Fibroblast of peridontal ligament (primary cell): ENCODE measurements at regions not wholly inside any gene's neighbourhood (a gene's known extent, or its start where the extent isn't known, plus 50 kb on each side); places are given as distances from the start of the nearest gene placed in this dataset.
"Not testable (repeated sequence)": the region's sequence is repeated elsewhere in the genome, so short reads cannot be mapped to it uniquely, and the experiment has no call there.

Source experiments
- DNase-seq: peaks from one replicate; pipeline ENCODE4 v3.0.0-alpha.2; 2010; ENCODE audit errors: extremely low read depth

DNA sequence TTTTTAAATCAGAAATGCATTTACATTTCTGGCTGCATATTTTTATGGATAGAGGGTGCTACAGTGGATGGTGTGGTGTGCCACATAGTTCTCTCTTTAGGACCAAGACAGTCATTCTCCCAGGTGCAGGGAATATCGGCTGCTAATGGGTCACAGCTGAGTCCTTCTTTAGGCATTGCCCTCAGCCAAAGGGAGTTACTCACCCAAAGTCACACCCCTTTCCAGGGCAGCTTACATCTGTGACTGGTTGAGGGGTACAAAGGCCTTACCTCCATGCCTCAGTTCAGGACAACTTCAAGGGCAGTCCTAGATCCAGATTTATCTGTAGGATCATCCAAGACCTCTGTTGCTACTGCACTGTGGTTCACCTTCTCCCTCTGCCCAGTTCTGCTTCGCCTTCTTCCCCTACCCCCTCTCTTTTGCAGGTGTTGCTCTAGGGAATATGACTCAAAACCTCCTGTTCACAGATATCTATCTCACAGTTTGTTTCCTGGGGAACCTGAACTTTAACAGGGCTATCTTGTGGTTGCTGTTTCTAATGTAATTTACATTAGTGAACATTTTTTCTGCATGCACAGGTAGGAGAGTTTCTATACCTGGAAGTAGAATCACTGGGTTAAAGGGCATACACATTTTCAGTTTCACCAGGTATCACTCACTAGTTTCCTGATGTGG, 413.9 kb downstream of the RPS6KC1 start:
- DNase-seq, result no peak

DNA sequence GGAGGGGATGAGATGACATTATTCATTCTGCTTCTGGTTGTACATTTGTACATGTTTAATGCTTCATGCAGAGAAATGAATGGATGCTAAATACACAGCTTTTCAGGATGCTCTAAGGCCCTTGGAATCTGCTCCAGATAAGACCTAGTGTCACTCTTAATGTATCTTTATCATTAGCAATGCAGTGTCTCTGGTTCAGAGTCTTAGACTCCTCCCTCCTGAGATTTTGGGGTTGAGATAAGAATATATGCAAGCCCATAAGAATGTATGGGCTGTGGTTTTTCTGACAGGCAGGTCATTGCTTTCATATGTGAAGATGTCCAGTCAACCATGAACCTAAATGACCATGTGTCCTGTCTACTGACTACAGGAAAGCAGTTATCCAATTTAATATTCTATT, 415.5 kb downstream of the RPS6KC1 start:
- no peak for DNase-seq

DNA sequence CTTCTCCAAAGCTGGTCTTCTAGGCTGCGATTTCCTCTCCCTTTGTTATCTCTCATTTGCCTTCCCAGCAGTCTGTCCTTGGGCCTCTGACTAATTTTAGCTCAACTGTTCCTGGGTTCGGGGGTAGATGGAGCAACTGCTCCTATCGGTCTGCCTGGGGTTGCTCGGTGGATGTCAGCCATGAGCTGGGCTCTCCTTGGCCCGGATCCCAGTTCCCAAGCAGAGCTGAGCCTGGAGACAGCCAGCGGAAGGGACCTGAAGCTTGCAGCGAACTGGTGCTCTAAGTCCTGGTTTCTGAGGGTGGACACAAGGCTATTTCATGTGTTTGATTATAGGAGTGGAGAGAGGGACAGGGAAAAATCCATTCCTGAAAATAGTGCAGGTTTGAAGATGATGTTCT, 423.0 kb downstream of the RPS6KC1 start:
- DNase-seq, result no peak

DNA sequence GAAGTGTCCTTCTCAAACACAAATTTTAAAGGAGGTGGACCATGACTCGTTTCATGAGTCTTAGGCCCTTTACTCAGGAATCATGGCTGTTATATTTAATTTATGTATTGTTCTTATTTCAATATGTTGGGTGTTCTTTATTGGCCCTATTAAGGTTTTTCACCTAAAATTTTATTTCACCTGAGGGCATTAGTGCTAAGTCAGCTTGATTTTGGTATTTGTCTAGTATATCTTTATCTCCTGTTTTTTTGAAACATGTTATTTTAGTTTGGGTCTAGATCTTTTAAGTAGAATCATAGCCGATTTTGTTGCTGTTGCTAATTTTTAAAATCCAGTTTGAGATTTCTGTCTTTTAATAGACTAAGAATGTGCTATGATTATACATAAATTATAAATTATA, 430.4 kb downstream of the RPS6KC1 start:
- DNase-seq, result no peak

DNA sequence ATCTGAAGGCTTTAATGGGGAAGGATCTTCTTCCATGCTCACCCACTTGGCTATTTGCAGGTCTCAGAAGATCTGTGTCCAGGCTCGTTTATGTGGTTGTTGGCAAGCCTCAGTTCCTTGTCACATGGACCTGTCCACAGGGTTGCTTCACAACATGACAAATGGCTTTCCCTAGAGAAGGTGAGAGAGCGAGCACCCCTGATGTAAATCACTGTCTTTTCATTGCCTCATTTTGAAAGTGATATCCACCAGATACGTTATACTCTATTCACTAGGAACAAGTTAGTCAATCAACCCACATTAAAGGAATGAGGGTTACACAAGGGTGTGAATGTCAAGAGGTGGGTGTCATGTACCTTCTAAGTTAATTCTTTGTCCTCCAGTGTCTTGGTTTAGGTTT, 433.3 kb downstream of the RPS6KC1 start:
- DNase-seq, result no peak

DNA sequence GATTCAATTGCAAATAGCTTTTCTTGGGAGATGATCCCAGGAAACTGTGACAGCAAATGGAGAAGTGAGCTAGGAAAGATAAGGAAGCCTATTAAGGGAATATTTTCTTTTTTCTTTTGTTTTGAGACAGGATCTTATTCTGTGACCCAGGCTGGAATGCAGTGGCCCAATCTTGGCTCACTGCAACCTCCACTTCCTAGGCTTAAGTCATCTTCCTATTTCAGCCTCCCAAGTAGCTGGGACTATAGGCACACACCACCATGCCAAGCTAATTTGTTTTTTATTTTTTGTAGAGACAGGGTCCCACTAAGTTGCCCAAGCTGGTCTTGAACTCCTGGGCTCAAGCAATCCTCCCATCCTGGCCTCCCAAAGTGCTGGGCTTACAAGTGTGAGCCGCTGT, 433.7 kb downstream of the RPS6KC1 start:
- DNase-seq, result no peak

DNA sequence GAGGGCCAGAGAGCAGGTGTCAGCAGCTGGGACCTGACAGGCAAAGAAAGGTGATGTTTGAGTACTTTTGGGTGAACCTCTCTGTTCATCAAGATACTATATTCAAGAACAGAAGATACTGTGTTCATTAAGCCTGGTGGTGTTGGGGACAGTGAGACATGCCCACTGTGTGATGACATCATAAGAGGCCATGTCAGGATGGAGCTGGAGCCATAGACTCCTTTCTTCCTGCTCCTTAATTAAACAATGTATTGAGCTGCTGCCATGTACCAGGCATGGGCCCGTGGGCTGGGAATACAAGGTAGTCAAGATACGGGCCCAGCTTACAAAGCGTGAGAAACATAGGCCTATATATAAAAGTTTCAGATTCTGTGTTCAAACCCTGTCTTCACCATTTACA, 435.4 kb downstream of the RPS6KC1 start:
- no peak for DNase-seq

DNA sequence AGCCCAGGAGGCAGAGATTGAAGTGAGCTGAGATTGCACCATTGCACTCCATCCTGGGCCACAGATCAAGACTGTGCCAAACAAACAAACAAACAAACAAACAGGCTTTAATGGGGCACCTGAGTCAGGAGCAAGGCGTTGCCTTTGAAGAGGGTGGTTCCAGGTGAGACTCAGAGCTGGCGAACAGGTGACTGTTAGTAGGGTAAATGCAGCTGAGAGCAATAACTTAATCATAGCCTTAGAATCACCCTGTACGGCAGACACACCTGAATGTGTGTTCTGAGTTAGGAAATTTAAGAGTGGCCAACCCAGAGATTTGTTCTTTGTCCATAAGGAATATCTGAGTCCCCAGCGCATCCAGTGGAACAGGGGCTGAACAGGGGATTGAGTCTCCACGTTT, 440.4 kb downstream of the RPS6KC1 start:
- no peak for DNase-seq

DNA sequence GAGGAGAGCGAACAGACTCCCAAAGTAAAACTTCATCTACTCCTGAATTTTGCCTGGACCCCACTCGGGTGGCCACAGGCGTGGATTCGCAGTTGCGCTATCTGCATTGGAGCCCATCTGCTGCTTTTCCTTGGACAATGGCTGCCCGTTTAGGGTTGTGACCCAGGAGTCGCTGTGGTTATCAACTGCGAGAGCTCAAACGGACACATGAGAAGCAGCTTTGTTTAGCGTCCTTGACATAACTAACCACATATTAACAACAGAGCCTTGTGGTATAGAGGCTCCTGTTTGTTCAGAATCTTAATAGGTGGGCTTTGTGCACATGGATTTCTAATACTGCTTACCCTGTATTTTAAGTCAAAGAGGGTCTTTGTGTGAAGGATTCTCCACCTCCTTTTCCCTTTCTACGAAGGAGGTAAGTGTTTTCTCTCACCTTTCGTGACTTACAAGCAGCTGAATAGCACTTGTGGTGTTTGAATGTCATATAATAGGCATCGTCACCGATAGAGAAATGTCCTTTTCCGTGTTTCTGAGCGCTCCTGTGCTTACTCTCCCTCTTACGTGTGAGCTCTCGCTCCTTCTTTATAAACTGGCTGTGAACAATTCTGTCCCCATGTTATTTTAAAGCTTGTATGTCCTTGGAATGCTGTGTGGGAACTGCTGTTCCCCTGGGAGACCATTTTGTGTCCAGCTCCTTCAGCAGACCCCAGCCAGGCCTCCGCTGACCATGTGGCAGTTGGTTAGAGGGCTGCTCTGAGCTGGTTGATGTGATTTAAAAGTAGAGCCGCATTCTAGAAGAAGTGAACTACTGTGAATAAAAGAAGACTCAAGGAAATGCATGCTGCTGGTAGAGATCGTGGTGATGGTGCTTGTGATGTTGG, 441.4 kb downstream of the RPS6KC1 start:
- no peak for DNase-seq

DNA sequence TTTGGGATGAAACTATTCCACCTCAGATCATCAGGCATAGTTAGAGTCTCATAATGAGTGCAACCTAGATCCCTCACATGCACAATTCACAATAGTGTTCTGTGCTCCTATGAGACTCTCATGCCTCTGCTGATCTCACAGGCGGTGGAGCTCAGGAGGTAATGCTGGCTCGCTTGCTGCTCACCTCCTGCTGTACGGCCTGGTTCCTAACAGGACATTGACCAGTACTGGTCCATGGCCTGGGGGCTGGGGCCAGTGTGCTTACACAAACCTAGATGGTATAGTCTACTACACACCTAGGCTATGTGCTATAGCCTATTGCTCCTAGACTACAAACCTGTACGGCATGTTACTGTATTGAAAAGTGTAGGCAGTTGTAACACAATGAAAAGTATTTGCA, 448.4 kb downstream of the RPS6KC1 start:
- no peak for DNase-seq

DNA sequence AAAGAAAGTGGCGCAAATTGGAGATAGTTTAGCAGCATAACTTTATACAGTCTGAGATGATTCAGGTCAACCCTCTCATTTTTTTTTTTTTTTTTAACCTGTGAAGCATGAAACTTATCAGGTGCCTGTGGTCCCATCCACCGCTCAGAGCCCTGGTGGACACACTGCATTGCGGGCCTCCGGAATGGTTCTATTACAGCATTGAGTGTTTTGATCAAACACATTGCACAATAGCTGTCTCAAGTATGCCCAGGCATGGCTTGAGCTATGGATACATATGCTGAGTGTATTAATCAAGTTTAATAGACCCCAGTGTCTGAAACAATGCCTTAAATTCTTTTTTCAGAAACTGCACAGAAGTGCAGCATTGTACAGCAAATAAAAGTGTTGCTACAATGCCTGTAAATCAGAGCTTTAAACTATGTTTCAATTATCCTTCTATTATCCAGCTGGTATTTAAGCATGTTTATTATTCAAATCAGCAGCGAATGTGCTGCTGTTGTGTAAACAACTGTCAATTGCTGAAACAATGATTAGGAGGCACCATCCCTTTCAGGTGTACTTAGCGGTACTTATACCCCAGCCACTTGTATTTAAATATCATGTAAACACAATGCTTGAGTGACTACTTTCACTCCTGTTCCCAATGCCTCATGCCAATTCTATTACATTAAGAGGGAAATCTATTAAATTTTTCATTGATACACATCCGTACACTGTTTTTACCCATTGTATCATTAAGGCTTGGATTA, 456.6 kb downstream of the RPS6KC1 start:
- DNase-seq, result no peak

DNA sequence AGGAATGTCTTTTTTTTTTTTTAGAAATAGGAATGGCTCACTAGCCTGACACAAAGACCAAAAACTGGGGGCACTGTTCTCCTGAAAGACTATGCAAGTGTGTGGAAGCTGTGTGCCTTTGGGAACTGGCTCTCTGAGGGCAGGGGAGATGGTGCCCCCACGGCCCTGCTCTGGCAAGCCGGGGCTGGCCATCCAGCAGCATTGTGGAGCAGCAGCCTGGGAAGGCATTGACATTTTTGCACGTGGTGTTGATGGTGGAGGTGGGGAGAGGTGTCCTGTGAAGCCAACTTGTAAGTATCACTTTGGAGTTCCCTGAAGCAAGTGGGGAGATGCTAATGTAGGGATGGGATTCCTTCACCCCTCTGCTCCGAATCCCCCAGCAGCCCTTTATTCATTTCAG, 460.1 kb downstream of the RPS6KC1 start:
- DNase-seq, result no peak

DNA sequence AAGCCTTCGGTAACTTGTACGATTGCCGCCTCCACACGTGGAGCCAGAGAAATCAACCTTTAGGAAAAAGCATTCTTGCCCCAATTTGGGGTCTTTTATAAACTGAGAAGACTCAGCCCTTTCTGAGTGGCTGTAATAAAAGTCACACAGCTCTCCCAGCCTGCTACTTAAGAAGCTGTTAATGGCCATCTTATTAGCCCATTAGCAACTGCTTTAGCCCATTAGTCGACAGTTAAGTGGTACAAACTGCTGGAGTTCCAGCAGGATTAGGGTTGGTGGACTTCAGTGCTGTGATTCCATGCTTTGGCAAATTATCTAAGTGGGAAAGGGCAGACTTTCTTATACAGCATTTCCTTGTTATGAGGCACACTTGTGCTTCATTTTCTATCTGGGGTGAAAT, 461.3 kb downstream of the RPS6KC1 start:
- DNase-seq, result no peak

DNA sequence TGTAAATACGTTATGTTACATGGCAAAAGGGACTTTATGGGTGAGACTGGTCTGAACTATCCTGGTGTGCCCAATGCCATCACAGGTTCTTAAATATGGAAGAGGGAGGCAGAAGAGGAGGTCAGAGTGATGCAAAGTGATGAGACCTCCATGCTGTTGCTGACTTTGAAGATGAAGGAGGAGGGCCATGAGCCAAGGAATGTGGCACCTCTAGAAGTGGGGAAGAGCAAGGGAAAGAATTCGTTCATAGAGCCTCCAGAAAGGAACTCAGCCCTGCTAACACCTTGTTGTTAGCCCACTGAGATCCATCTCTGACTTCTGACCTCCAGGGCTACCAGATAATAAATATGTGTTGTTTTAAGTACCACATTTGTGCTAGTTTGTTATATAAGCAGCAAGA, 462.0 kb downstream of the RPS6KC1 start:
- no peak for DNase-seq

DNA sequence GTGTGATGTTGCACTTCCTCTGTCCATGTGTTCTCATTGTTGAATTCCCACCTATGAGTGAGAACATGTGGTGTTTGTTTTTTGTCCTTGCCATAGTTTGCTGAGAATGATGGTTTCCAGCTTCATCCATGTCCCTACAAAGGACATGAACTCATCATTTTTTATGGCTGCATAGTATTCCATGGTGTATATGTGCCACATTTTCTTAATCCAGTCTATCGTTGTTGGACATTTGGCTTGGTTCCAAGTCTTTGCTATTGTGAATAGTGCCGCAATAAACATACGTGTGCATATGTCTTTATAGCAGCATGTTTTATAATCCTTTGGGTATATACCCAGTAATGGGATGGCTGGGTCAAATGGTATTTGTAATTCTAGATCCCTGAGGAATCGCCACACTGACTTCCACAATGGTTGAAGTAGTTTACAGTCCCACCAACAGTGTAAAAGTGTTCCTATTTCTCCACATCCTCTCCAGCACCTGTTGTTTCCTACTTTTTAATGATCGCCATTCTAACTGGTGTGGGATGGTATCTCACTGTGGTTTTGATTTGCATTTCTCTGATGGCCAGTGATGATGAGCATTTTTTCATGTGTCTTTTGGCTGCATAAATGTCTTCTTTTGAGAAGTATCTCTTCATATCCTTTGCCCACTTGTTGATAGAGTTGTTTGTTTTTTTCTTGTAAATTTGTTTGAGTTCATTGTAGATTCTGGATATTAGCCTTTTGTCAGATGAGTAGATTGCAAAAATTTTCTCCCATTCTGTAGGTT, 463.6 kb downstream of the RPS6KC1 start:
- DNase-seq, result not testable (repeated sequence)

DNA sequence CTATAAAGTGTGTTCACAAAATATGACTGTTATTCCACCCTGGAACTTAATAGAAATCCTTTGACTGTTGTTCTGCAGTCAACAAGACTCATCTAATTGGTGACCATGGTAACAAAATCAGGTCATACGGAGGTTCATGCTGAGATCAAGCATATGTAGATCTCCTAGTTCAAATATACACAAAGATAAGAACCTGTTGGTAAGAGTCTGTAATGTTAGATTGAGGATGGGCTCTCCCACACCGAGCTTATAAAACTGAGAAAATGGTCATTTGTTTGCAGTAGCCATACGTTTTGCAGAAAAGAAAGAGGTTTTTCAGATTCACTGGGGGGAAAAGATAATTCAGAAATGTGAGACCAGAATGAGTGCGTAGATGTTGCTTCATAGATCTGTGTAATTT, 468.1 kb downstream of the RPS6KC1 start:
- DNase-seq, result no peak

DNA sequence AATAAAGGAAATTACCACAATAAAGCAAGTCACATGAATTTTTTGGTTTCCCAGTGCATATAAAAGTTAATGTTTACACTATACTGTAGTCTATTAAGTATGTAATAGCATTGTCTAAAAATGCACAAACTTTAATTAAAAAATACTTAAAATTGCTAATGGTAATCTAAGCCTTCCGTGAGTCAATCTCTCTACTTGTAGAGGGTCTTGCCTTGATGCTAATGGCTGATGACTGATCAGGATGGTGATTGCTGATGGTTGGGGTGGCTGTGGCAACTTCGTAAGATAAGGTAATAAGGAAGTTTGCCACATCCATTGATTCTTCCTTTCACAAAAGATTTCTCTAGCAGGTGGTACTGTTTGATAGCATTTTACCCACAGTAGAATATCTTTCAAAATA, 466.6 kb upstream of the PROX1 start:
- DNase-seq, result no peak

DNA sequence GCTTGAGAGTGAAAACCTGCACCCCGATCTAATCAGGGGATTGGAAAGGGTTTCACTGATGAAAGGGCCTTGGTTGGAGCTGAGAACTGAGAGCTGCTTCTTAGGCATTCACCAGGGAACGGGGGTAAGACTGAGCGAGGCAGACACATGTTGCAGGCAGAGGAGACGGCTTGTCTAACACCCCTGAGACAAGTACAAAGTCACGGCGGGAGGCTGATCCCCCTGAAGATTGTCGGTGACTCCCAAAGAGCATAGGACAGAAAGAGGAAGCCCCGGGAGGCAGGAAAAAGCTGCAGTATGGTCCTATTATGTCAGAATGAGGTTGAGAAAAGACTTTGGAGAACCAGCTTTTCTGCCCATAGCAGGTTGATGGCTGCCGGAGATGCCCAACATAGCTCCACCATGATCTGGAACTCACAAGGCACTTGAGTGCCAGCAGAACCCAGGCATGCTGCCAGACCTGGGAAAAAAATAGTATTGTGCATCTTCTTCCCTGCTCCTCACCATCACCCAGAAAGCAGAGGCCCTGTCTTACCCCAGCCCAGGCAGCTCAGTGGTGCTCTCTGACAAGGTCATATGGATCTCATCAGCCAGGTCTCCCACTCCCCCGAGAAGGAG, 463.9 kb upstream of the PROX1 start:
- DNase-seq, result no peak

DNA sequence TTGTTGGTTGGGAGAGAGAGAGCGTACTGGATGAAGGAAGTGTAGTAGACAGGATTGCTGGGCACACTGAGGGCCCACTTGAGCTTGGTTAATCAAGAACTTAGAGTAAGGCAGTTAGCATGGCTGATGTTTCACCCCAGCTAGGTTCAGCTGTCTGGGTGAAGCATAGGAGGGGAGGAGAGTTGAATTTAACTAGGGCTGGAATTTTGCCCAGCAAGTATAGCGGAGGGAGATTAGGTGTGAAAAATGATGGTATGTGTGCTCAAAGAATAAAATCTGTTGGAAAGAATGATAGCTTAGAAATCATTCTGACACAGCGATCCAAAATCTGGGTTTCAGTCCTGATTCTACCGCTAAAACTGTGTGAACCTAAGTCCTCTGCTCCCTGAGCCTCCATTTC, 461.5 kb upstream of the PROX1 start:
- no peak for DNase-seq

DNA sequence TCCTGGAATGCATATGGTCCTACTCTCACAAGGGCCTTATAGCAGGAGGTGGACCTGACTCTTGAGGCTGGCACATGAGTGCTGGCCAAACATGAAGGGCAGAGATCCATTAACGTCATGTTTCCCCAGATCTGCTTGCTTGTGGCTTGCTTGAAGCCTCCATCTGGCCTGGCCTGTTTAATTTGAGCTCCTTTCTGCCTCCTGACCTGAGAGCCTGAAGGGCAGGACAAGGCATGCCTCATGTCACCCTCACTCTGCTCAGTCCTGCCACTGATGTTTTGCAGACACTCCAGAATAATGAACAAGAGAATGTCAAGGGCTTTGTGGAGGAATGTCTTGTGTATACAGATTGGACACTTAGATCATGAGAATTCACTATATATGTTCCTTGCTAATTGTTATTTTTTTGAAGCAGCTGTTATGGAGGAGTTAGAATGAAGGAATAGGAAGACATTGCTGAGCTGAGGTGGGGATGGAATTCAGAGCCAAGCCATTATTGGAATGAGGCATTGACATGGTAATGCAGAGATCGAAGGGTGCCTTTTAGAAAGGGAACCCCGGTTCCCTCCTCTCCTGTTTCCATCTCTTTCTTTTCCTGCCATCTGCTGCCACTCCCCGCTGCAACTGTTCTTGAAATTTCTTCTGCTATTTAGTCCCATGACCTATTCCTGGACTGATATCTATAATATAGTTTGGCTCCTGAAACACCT, 457.0 kb upstream of the PROX1 start:
- no peak for DNase-seq
